HG03039 (cell line): ENCODE measurements at regions not wholly inside any gene's neighbourhood (a gene's known extent, or its start where the extent isn't known, plus 50 kb on each side); places are given as distances from the start of the nearest gene placed in this dataset.
A peak's percentile ranks its signal among the peaks of the same experiment; 100 is the strongest.

Experiments used
- ATAC-seq: cut with Tn5 transposase; IDR thresholded peaks from one replicate; pipeline ENCODE4 v1.9.1; 2021; ENCODE audit warnings: mild to moderate bottlenecking, moderate library complexity; ENCODE audit not compliant: unreplicated experiment

DNA sequence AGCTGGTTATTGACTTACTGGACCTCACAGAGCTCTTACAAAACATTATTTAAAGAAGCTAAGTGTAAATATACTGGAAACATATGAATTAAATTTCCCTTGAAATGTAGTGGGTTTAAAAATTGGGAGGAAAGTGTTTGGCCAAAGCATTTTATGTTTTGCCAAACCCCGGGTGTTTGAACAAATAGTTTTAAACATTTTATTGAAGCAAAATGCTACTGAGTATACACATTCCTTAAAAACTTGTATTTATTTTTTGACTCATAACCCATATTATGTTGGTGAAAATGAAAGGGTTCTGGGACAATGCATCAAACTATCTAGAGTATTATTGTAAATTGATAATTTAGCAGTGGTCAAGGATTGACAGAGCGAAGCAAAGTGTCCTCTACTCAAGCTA is 1048.5 kb downstream of the SLC6A15 start:
- ATAC-seq = no peak

DNA sequence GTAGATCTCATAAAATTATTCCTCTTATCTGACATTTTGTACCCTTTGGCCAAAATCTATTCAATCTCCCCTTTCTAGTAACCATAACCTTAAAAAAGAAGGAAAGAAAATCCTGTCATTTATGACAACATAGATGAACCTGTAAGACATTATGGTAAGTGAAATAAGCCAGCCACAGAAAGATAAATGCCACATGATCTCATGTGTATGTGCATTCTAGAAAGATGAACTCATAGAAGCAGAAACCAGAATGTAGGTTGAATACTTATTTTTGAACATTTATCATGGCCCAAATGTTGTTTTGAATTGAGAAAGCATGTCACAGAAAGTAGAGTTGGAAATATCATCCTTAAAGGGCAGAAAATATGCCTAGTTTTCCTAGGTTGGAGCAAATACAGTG is 1053.6 kb downstream of the SLC6A15 start:
- no peak for ATAC-seq

DNA sequence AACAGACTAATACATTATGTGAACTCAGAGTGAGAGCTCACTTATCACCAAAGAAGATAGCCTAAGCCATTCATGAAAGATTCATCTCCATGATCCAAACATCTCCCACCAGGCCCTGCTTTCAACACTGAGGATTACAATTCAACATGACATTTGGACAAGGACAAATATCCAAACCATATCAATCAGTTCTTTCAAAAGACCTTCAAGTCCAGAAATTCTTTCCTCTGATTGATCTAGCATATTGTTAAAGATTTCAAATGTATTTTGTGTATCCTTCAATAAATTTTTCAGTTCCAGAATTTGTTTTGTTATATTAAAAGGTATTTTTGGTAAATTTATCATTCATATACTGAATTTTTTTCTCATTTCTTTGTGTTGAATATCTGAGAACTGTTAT is 1055.8 kb downstream of the SLC6A15 start:
- no peak for ATAC-seq

DNA sequence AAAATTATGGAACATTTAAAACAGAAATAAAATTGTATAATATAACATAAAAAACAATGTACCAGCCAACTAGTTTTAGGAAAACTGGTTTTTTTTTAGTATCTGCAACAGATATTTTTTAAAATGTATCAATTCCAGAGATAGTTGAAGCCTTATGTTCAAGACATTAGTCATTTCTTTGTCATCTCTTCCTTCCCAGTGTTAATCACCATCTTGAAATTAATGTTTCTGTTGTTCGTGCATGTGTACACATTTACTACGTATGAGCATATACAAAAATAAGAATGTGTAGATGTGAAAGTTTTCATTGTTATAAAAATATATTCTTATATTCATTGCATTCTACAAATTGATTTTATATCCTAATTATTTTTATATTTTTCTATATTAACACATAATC is 1062.1 kb downstream of the SLC6A15 start:
- no peak for ATAC-seq

DNA sequence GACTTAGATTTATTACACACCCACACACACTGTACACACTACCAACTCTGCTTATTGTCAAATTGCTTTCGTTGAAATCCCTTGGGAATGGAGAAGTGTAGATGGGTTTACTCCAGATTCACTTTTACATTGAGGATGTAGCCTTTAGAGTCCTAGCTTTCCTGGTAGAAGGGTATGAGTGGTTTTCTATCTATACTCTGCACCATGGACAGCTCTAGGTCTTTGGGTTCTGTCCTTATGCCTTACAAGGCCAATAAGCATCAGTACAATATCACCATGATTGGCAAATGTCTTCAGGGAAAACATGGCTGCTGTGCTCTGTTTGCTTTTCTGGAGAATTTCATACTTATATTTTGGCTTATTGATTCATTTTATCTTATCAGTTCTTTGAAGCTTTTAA is 1063.9 kb downstream of the SLC6A15 start:
- no peak for ATAC-seq

DNA sequence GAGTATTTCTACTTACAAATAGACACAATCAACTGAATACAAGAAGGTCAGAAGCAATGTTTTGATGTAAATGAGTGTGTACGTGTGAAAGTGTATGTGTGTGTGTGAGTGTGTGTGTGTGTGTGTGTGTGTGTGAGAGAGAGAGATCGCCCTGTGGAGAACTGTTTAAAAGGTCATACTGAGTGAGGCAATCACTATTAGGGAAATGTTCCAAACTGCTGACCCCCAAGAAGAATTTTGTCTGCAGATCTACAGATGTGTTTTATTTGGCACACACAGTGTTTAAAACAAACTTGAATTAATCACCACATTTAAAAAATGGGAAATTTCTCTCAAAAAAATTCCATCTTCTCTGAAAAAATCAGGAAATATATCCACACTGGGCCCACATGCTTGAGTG is 1069.1 kb downstream of the SLC6A15 start:
- ATAC-seq = no peak

DNA sequence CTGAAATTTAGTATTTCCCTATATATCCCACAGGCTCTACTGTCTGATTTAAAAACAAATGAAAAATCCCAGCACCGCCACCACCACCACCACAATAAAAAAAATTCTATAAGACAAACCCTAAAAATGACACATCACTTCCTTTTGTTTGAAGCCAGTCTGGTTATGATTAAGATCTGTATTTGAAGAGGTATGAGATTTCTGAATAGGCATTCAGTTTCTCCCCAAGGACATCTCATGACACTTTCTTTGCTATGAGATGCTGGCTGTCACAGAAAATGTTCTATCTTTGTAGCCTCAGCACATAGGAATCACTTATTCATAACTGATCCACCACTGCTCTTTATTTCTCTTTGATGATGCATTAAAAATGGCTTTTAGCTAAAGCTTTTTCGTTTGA is 1071.0 kb downstream of the SLC6A15 start:
- ATAC-seq = no peak

DNA sequence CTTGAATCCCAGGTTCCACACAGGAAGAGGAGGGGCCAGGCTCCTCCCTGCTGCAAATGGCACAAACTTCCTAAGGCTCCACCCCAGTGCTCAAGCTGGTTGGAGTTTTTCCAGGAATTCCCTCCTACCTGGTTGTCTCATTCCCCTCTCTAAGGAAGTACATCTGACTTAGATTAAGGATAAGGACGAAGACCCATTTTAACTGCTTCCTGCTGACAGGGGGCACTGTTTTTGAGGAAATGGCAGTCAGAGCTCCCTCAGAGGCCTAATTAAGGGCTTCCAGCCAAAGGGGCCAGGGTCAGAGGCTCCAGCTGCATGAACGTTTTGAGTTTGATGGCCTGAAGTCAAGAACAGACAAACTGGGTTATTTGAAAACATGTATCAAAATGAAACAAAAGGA is 1084.7 kb downstream of the SLC6A15 start:
- no peak for ATAC-seq

DNA sequence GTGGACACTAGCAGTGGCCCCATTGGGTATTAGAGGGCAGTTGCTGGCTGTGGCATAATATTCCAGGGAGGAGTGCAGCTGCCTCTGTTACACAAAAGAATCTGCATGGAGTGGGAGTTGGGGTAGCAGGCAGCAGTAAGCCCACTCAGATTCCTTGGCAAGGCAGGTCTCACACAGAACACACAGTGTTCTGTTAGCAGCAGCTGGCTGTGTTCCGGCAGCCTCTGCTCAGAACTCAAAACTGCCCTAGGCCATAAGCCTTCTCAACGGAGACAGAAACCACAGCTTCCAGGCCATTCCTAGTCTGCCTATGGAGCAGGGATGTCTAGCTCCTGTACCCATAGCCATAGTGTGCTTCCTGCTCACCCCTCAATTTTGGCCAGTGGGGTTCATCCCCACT is 1085.4 kb downstream of the SLC6A15 start:
- no peak for ATAC-seq

DNA sequence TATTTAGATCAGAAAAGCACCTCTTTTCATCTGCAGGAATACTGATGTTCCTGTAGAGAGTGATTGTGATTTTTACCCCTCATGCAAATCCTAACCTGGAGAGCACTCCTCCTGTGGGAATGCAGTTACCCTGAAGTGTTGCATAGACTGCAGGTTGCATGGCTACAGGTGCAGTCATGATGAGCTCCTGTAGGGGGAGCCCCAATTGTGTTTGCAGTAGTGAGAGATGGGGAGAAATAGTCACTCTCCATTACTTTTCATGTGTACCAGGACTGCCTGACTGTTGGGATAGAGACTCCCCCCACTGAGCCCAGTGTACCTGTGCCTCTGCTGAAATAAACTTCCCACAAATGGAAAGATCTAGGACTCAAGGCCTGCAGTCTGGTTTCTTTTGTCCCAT is 1086.5 kb downstream of the SLC6A15 start:
- ATAC-seq = peak; percentile 61

DNA sequence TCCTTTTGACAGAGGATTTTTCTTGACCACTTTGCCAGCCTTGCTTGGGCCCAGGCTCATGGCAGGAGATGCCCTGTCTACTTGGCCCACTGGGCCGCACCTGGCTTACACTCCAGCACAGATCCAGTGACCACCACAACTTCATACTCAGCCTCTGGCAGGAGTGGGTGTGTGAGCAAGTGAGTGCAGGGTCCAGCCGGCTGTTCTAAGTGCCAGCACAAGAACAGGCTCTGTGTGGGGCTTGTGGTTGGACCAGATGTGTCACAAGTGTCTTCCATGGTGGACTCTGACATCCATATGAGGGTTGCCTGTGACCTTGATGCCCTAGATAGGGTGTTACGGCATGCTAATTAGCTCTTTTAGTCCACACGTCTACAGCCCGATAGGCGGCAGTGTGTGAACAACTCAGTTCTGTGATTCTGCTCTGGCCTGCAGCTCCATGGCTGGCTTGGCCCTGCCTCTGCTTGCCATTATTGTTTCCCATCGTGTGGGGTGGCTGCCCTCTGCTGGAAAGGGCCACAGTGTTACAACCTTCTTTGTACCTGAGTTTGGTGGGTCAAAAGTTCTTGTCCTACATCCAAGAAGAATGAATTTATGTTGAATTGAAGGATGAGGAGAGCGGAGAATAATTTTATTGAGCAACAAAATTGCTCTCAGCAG is 1089.1 kb downstream of the SLC6A15 start:
- ATAC-seq = peak; percentile 96

DNA sequence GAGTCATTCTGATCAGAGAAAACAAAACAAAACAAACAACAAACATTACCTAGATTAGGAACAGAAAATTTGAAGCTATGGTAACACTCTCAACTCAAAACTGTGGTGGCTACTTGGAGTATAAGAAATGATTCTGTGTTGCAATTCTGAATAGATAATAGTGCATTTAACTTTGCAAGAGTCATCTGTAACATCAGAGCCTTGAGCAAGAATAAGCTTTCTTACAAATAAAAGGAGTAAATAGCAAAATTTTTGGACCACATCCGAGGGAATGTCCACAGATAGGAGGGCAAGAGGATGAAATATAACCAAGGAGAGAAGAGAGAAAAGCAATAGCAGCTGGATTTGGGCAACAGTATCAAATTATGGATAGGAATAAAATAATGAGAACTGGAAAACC is 1090.6 kb downstream of the SLC6A15 start:
- ATAC-seq = no peak

DNA sequence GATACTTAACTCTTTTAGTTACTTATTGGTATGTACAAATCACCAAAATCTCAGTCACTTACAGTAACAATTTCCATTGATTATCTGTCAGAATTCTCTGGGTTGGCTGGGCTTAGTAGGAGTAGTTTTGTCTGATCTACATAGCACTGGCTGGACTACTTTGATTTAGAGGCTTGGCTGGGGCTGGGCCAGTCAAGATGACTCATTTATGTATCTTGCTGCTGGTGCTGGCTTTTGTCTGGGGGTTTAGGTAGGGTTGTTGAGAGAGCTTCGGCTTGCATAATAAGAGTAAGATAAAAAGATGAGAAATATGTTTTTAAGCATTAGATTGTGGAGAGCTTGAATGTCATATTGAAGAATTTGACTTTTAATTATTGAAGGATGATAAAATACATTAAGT is 1093.7 kb downstream of the SLC6A15 start:
- no peak for ATAC-seq

DNA sequence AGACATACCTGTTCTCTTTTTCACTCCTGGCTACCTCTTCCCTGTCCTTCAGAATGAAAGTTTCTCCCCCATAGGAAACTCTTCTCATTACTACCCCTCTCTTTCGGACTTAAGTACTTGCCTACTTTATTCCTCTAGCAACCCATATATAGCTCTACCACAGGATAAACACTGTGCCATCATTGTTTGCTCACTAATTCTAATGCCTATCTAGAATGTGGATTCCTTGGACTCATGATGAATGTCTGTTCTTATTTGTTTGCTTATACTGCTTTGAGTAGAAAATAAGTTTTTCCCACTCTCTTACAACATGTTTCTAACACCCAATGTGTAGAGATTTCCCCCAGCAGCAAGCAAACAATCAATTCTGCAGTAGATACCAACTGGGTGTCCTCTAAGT is 1094.9 kb downstream of the SLC6A15 start:
- no peak for ATAC-seq

DNA sequence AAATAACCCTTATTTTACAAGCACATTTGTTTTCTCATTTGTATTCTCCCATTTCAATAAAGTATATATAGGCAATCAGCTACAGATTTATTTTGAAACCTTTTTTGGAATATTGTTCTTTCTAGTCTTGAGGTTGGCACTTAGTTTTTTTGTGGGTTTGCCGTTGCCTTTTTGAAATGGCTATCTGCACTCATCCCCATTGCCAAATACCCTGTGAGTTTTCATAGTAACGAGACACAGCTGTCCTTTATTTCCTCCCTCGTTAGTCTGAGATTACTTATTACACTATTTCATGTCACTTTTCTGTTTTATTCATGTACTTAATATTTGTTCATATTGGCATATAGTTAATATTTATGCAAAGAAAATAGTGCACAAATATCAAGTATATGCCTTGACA is 1104.0 kb downstream of the SLC6A15 start:
- ATAC-seq = no peak

DNA sequence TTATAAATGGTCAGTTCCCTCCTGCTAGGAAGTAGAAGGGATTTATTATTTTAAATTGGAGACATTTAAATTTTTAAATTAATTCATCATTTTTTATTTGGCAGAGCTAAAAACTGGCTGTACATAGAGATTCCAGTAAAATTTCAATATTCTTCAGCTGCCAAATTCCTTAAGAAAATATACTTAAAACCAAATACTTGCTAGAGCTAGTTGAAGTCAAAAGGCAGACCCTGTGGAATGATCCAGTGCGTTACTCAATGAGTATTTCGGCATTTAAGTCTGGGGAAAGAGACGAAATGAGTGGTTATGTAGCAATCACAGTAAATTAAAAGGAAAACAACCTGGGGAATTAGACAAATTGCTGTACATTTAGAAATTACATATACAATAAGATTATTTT is 1104.7 kb downstream of the SLC6A15 start:
- ATAC-seq = no peak

DNA sequence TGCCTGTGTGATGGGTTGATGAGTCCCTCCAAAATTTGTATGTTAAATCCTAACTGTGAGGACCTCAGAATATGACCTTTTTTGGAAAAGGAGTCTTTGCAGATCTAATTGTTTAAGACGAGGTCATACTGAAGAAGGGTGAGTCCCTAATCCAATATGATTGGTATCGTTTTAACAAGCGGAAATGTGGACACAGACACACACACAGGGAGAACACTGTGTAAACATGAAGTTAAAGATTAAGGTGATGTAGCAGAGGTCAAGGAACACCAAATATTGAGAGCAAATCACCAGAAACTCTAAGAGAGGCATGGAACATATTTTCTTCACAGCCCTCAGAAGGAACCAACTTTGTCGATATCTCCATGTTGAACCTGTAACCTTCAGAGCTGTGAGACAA is 1106.7 kb downstream of the SLC6A15 start:
- ATAC-seq = no peak

DNA sequence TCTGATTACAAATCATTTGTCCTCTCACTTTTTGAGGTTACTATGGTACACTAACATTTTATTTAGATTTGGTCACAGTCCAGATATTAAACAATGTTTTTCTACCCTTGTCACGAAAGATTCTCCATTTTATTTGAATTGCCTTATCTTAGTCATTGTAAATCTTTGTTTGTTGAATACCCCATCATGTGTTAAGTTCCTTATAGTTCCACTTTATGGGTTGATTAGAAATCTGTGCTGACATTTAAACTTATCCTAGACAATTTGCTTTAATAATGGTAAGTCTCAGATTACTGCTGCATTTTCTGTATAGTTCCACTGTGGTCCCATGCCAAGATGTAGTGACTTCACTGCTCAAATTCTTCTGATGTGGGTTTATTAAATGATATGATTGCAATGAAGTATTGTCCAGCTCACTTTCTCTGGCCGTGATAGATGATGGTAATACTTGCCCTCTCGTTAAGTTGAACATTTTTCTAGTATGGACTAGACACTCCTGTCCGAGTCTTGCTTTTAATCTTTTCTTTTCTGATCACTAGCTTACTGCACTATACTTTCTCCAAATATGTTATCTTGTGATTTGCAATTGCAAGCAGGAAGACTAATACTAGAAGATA is 1107.3 kb downstream of the SLC6A15 start:
- no peak for ATAC-seq

DNA sequence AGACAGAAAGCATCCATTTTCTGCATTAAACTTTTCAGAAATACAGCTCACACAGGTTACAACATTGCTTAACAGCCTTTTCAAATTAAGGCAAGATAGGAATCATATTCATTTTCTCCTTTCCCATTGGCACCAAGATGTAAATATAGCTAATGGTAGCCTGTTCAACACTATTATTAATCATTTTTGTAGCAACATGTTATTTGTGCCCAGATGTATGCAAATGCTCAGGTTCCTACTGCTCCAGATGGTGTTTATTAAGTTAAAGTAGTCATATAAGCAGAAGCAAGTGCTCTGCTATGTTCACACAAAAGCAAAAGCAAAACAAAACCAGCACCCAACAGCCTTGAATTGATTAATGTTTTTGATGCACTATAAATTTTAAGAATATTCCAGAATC is 1110.6 kb downstream of the SLC6A15 start:
- no peak for ATAC-seq

DNA sequence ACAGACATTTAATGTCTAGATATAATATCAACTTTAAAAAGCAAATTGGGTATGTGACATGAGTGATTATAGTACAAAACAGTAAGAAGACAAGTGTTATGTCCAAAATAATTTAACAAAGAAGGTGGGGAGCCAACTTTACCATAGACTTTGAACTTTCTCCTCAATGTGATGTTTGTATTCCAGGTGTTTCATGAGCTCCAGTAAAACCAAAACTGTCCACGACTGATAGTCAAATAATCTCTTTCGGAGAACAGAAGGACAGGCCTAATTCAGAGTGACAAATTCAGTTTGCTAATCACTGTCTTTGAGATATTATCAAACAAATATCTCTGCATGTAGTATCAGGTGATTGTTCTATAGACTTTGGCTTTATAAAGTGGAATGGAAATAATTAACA is 1112.6 kb downstream of the SLC6A15 start:
- no peak for ATAC-seq

DNA sequence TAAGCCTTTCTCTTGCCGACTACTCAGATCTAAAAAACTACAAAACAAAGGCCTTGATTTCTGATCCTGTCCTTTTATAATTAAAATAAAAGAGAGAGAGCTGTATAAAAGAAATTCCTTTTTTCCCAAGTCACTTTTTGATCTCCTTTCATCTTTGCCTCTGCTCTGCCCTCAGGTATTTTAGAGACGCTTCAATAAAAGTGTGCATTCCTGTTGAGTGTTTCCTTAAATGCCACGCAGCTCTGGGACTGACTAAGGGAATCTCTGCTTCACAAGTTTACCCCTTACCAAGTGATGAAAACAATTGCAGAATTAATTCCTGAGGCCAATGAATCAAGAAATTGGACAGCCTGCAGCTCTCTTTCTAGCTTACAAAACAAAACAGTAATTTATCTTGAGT is 1109.8 kb downstream of the TMTC2 start:
- no peak for ATAC-seq

DNA sequence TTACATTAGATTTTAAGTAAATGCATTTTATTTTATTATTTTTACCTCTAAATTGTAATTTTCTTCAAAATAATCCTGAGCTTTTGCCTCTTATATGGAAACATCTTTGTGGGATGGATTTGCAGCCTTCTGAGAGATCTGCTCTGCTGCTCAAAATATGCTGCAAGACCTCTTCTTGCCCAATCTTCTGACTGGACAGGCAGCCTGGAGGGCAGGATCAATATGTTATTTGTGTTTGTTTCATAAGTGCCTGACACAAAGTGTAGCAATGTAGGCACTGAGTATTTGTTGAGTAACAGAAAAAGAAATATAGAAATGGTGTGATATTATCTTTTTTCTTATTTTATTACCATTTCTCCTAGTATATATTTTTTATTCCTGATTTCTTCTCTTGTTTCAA is 1106.9 kb downstream of the TMTC2 start:
- no peak for ATAC-seq

DNA sequence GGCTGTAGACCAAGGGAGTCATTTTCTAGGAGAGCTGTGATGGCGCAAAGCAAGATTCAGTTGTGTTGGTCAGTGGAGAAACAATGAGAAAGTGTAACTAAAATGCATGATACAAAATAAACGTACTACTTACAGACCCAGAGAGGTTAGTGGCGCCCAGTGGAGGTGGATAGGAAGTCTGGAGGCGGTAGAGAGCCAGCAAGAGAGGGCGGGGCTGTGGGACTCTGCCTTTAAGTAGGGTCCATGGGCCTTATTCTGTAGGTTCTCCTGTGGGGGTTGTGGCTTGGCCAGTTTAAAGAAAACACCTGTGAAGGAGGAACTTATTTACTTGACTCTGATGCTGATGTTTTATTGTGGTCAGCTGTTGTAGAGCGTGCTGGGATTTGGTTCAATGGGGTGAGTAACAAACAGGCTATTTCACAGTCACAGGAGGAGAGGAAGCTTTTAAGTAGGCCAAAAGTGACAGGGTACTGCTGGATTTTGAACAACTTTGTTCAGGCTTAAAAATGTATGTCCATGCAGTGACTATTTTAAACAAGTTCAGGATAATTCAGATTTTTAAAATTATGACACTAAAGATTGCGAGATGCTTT is 1097.7 kb downstream of the TMTC2 start:
- ATAC-seq = no peak
